ENCODE measurements at regions not wholly inside any gene's neighbourhood (a gene's known extent, or its start where the extent isn't known, plus 50 kb on each side); places are given as distances from the start of the nearest gene placed in this dataset.

DNA sequence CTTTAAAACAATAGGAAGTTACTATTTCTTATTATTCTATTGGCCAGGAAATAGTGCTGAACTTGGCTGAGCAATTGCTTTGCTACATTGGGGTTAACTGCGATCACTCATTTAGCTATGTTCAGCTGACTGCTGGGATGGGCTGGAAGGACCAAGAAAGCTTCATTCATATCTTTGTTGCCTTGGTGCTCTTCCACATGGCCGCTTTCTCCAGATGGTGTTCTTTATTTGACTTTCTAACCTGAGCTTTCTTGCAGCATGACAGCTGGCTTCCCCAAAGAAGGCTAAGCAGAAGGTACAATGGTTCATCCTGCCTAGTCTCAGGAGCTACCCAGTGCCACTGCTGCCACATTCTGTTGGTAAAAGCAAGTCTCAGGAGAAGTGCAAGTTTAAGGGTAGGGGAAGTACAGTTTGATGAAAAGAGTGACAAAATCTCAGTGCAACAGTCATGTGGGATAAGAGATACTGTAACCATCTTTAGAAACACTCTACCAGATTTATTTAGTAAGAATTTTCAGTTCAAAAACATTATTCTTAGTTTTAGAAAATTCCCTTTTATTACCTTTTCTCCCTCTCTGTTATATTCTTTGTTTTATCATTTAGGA is 180.6 kb upstream of the RBMS1 start:
- no peak for ATAC-seq (ENCODE audit: low FRiP score)
- DNase-seq (ENCODE audit: low spot score), result no peak
- no peak for TF ChIP-seq CTCF (IDR thresholded peaks at IDR 0.05)

GRCh38 chr2:160679686-160680085 is 186.1 kb upstream of the RBMS1 start:
- DNase-seq (ENCODE audit: low spot score) (no peak), ATAC-seq (ENCODE audit: low FRiP score) (no peak)
- no peak for TF ChIP-seq CTCF (IDR thresholded peaks at IDR 0.05)

DNA sequence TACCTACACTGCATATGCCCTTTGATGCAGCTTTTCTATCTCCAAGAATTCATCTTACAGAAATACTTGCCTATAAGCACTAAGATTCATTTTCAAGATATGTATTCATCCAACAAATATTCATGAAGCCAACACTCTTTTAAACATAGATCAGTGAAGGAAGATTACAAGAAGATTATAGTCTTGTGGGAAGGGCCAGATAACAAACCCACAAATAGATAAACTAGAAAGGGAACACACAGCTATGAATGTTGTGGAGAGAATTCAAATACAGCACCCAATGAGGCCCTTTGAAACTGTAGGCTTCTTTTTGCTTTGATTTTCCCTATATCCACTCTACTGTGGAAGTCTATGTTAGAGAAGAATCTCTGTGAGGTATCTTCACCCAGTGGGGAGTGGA is 186.7 kb upstream of the RBMS1 start:
- TF ChIP-seq CTCF (IDR thresholded peaks at IDR 0.05), result no peak
- ATAC-seq (ENCODE audit: low FRiP score) (no peak), DNase-seq (ENCODE audit: low spot score) (no peak)

DNA sequence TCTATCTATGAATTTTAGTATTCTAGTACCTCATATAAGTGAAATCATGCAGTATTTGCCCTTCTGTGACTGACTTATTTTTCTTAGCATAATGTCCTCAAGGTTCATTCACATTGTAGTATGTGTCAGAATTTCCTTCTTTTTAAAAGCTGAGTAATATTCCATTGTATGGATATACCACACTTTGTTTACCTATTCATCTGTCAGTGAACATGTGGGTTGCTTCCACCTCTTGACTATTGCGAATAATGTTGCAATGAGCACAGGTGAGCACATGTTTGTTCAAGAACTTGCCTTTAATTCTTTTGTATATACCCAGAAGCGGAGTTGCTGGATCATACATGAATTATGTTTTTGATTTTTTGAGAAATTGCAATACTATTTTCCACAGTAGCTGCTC is 187.4 kb upstream of the RBMS1 start:
- no peak for TF ChIP-seq CTCF (IDR thresholded peaks at IDR 0.05)
- no peak for DNase-seq (ENCODE audit: low spot score)
- ATAC-seq (ENCODE audit: low FRiP score), result no peak

DNA sequence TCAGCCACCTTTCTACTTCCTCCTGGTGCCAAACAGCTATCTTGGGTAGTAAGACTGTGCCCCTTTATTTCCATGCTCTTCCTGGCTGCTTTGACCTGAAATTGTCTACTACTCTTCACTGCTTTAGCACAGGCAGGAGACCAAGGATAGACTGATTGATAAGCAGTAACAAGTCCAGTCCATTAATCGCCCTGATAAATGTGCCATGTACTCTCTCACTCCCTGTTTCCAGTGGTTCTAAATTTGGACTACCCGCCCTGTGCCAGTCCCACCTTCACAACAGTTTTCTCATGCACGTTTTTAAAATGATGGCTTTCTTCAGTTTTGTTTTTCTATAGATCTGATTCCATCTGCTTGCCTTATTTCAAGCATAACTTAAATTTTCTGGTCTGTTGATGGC is 189.6 kb upstream of the RBMS1 start:
- ATAC-seq (ENCODE audit: low FRiP score) (no peak), DNase-seq (ENCODE audit: low spot score) (no peak)
- TF ChIP-seq CTCF (IDR thresholded peaks at IDR 0.05), result no peak

DNA sequence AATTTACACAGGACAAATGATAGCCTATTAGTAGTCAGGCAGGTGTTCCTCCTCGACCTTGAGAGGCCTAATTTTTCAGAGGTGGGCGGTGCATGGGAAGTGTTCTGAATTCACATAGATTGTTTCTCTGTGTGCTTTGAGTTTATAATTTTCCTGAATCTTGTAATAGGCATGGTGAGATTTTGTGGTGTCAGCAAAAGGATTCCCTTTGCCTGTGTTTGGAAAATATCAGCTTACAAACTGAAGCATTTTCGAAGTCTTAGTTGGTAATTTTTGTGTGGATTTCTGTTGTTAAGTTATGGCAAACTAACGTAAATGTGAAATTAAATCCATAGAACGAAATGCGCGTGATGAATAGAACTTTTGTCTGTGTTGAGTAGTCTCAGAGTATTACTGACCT is 194.0 kb upstream of the RBMS1 start:
- no peak for ATAC-seq (ENCODE audit: low FRiP score)
- no peak for TF ChIP-seq CTCF (IDR thresholded peaks at IDR 0.05)
- DNase-seq (ENCODE audit: low spot score), result no peak

GRCh38 chr2:160689441-160689840 is 195.8 kb upstream of the RBMS1 start:
- DNase-seq (ENCODE audit: low spot score) (no peak), ATAC-seq (ENCODE audit: low FRiP score) (no peak)
- TF ChIP-seq CTCF (IDR thresholded peaks at IDR 0.05), result no peak

All from omental fat pad (tissue), 3 donors.